HG02981 (cell line): ENCODE measurements at regions not wholly inside any gene's neighbourhood (a gene's known extent, or its start where the extent isn't known, plus 50 kb on each side); places are given as distances from the start of the nearest gene placed in this dataset.
"Not testable (repeated sequence)": the region's sequence is repeated elsewhere in the genome, so short reads cannot be mapped to it uniquely, and the experiment has no call there.

Source experiments
- ATAC-seq: cut with Tn5 transposase; IDR thresholded peaks from one replicate; pipeline ENCODE4 v1.9.1; 2021; ENCODE audit warnings: mild to moderate bottlenecking, moderate library complexity; ENCODE audit not compliant: unreplicated experiment

- ATAC-seq, result no peak
These were observed 425.1 kb downstream of the ACTL7B start for GRCh38 chr9:108430655-108431054.

- ATAC-seq, result no peak
These were observed 428.0 kb downstream of the ACTL7B start for GRCh38 chr9:108427751-108428150.

- not testable (repeated sequence) for ATAC-seq
These were observed 429.3 kb downstream of the ACTL7B start for GRCh38 chr9:108426421-108426940.

- no peak for ATAC-seq
These were observed 432.4 kb downstream of the ACTL7B start for GRCh38 chr9:108423433-108423832.

- no peak for ATAC-seq
These were observed 436.4 kb downstream of the ACTL7B start for GRCh38 chr9:108419379-108419778.

GRCh38 chr9:108417726-108418125 is 438.1 kb downstream of the ACTL7B start:
- no peak for ATAC-seq

- ATAC-seq, result no peak
These were observed 438.5 kb downstream of the ACTL7B start for GRCh38 chr9:108417312-108417711.

GRCh38 chr9:108416324-108416723 is 439.5 kb downstream of the ACTL7B start:
- no peak for ATAC-seq

GRCh38 chr9:108413809-108414208 is 442.0 kb downstream of the ACTL7B start:
- ATAC-seq, result no peak

GRCh38 chr9:108412755-108413154 is 443.0 kb downstream of the ACTL7B start:
- ATAC-seq, result no peak

- no peak for ATAC-seq
These were observed 444.2 kb downstream of the ACTL7B start for GRCh38 chr9:108411632-108412031.

GRCh38 chr9:108410161-108410560 is 445.6 kb downstream of the ACTL7B start:
- no peak for ATAC-seq

- no peak for ATAC-seq
These were observed 455.5 kb downstream of the ACTL7B start for GRCh38 chr9:108400297-108400696.

GRCh38 chr9:108399851-108400250 is 455.9 kb downstream of the ACTL7B start:
- ATAC-seq, result no peak

- ATAC-seq, result no peak
These were observed 458.5 kb downstream of the ACTL7B start for GRCh38 chr9:108397286-108397685.

- no peak for ATAC-seq
These were observed 459.2 kb downstream of the ACTL7B start for GRCh38 chr9:108396611-108397010.

- ATAC-seq, result no peak
These were observed 459.6 kb downstream of the ACTL7B start for GRCh38 chr9:108396193-108396592.

GRCh38 chr9:108395421-108395820 is 460.4 kb downstream of the ACTL7B start:
- no peak for ATAC-seq

- no peak for ATAC-seq
These were observed 461.1 kb downstream of the ACTL7B start for GRCh38 chr9:108394726-108395125.

- ATAC-seq, result not testable (repeated sequence)
These were observed 462.2 kb downstream of the ACTL7B start for GRCh38 chr9:108393481-108394001.

- no peak for ATAC-seq
These were observed 462.9 kb downstream of the ACTL7B start for GRCh38 chr9:108392877-108393276.

- peak; percentile 94 for ATAC-seq
These were observed 466.7 kb downstream of the ACTL7B start for GRCh38 chr9:108389056-108389455.

- no peak for ATAC-seq
These were observed 468.9 kb downstream of the ACTL7B start for GRCh38 chr9:108386859-108387384.
